Suprapubic skin (tissue), 4 donors: ENCODE measurements at regions not wholly inside any gene's neighbourhood (a gene's known extent, or its start where the extent isn't known, plus 50 kb on each side); places are given as distances from the start of the nearest gene placed in this dataset.

ENCODE experiments used
- DNase-seq, 2 donors: peaks; one replicate each; pipeline ENCODE4 v3.0.0-alpha.2; 2019; ENCODE audit warnings: low spot score in 2 of 2
- H3K27ac ChIP-seq: fragments of 200-600 bp; sonication (generic); one replicate; pipeline ENCODE4 v1.5.1; 2019
- H3K27me3 ChIP-seq: fragments of 200-600 bp; sonication (generic); one replicate; pipeline ENCODE4 v1.5.1; 2019
- H3K36me3 ChIP-seq: fragments of 200-600 bp; sonication (generic); one replicate; pipeline ENCODE4 v1.5.1; 2019
- H3K4me1 ChIP-seq: fragments of 200-600 bp; sonication (generic); one replicate; pipeline ENCODE4 v1.5.1; 2019
- H3K4me3 ChIP-seq: fragments of 200-600 bp; sonication (generic); one replicate; pipeline ENCODE4 v1.5.1; 2019; ENCODE audit warnings: mild to moderate bottlenecking
- H3K9me3 ChIP-seq: fragments of 200-600 bp; sonication (generic); one replicate; pipeline ENCODE4 v1.5.1; 2019
- EP300 ChIP-seq: sonication (generic); formaldehyde crosslinking; IDR thresholded peaks from one replicate; pipeline ENCODE4 v1.6.1; 2017; ENCODE audit warnings: antibody characterized with exemption
- POLR2A ChIP-seq, 2 donors: fragments of 450-650 bp; IDR thresholded peaks; one replicate each; pipeline ENCODE4 v1.6.1; 2017; ENCODE audit warnings: antibody characterized with exemption in 2 of 2, mild to moderate bottlenecking in 2 of 2, moderate library complexity in 2 of 2
- POLR2AphosphoS5 ChIP-seq, 3 donors: sonication (generic); formaldehyde crosslinking; IDR thresholded peaks; one replicate each; pipeline ENCODE4 v1.6.1; 2017; ENCODE audit warnings: antibody characterized with exemption in 3 of 3
- WGBS: methylation state at CpG from one replicate; pipeline ENCODE4 v1.1.5; 2018; 5-methylcytosine and 5-hydroxymethylcytosine counted together
- TF ChIP-seq, protein P1 (sequence below), 2 donors: fragments of 200-600 bp in 1 of 2; fragments of 450-650 bp in 1 of 2; sonication (generic) in 1 of 2; IDR thresholded peaks; one replicate each; pipeline ENCODE4 v1.5.1; 2016 to 2019; ENCODE audit warnings: antibody characterized with exemption in 2 of 2, mild to moderate bottlenecking in 1 of 2, moderate library complexity in 1 of 2

DNA sequence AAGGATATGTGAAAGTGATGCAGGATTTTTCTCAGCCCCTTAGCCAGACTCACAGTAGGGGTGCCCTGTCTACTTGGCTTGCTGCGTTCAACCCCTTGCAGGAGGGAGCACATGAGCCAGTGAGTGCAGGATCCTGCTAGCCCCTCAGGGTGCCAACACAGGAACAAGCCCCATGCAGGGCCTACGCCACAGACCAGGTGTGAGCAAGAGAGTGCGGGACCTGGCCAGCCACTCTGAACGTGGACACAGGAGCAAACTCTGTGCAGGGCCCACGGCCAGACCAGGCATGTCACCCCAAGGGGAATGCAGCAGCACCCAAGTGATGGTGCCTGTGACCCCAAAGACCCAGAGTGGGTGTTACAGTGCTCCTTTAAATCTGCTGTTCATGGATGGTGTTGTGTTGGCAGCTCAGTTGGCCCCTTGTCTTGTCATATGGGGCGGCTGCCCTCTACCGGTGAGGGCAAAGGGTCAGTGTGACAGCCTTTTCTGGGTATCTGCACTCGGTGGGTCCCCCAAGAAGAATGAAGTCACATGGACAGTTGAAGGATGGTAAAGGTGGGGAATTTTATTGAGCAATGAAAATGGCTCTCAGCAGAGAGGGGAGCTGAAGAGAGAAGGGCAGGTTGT lies 188.4 kb upstream of the MAOA start:
- 67% methylated on average over 7 of the region's 8 CpGs for WGBS
- no peak overlapping the region for H3K4me3 ChIP-seq
- H3K9me3 ChIP-seq = no peaks in the 10 kb centered on the region
- no peaks in the 10 kb centered on the region for H3K27me3 ChIP-seq
- no peak overlapping the region for H3K27ac ChIP-seq
- no peaks in the 10 kb centered on the region for H3K4me1 ChIP-seq
- H3K36me3 ChIP-seq = no peaks in the 10 kb centered on the region
- no peak for TF ChIP-seq POLR2AphosphoS5 (IDR thresholded peaks at IDR 0.05)
- no peak for TF ChIP-seq POLR2A (IDR thresholded peaks at IDR 0.05)
- TF ChIP-seq, protein P1, sequence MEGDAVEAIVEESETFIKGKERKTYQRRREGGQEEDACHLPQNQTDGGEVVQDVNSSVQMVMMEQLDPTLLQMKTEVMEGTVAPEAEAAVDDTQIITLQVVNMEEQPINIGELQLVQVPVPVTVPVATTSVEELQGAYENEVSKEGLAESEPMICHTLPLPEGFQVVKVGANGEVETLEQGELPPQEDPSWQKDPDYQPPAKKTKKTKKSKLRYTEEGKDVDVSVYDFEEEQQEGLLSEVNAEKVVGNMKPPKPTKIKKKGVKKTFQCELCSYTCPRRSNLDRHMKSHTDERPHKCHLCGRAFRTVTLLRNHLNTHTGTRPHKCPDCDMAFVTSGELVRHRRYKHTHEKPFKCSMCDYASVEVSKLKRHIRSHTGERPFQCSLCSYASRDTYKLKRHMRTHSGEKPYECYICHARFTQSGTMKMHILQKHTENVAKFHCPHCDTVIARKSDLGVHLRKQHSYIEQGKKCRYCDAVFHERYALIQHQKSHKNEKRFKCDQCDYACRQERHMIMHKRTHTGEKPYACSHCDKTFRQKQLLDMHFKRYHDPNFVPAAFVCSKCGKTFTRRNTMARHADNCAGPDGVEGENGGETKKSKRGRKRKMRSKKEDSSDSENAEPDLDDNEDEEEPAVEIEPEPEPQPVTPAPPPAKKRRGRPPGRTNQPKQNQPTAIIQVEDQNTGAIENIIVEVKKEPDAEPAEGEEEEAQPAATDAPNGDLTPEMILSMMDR (IDR thresholded peaks at IDR 0.05) = no peak
- TF ChIP-seq EP300 = no peak
- DNase-seq = no peak

DNA sequence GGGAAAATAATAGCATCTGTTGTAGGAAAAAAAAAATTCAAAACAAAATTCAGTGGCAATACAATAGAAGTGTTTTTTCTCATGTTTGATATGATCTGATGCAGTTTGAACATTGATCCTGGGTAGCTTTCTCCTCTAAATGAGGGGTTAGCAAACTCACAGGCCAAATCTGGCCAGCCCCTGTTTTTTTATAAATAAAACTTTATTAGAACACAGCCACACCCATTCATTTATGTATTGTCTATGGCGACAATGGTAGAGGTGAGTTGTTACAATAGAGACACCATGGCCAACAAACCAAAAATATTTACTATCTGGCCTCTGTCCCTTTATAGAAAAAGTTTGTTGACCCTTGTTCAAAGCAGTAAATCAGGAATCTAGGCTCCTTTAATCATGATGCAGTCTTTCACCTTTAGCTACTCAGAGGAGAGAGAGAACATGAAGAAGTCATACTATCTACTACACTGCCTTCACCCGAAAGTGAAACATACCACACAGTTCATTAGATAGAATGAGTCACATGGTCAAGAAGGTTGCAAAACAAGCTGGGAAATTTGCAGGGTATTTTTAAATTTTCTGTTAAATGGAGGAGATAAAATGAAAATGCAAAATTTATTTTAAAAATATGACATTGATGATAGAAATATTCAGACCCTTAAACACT lies 186.6 kb upstream of the MAOA start:
- 82% methylated on average over 2 of the region's 2 CpGs for WGBS
- no peaks in the 10 kb centered on the region for H3K27me3 ChIP-seq
- no peak overlapping the region for H3K27ac ChIP-seq
- no peaks in the 10 kb centered on the region for H3K9me3 ChIP-seq
- no peaks in the 10 kb centered on the region for H3K4me1 ChIP-seq
- no peak overlapping the region for H3K4me3 ChIP-seq
- H3K36me3 ChIP-seq = no peaks in the 10 kb centered on the region
- TF ChIP-seq, protein P1 (IDR thresholded peaks at IDR 0.05) = no peak
- TF ChIP-seq POLR2AphosphoS5 (IDR thresholded peaks at IDR 0.05) (no peak), POLR2A (IDR thresholded peaks at IDR 0.05) (no peak)
- no peak for DNase-seq

DNA sequence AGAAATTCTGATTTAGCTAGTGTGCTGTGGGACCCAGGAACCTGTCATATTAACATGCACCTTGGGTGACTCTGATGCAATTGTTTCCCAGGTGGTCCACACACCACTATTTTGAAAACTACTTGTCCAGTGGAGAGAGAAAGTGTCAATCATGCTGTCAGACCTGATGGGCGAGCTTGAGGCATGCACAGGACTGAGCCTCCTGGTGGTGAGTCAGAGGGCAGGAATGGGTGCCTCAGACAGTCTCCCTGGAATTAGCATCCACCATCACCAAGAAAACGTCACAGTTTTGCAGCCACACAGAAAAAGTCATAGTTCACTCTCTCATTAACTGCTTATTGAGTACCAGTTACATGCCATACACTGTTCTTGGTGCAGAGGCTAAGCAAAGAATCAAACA lies 181.8 kb upstream of the MAOA start:
- TF ChIP-seq POLR2A (IDR thresholded peaks at IDR 0.05) (no peak), EP300 (no peak), POLR2AphosphoS5 (IDR thresholded peaks at IDR 0.05) (no peak)
- TF ChIP-seq, protein P1 (IDR thresholded peaks at IDR 0.05) = no peak
- Histone ChIP-seq H3K4me1 (no peaks in the 10 kb centered on the region), H3K36me3 (no peaks in the 10 kb centered on the region), H3K27ac (no peak overlapping the region), H3K27me3 (no peaks in the 10 kb centered on the region), H3K9me3 (no peaks in the 10 kb centered on the region), H3K4me3 (no peak overlapping the region)
- DNase-seq = no peak
- 30% methylated on average over 2 of the region's 2 CpGs for WGBS

DNA sequence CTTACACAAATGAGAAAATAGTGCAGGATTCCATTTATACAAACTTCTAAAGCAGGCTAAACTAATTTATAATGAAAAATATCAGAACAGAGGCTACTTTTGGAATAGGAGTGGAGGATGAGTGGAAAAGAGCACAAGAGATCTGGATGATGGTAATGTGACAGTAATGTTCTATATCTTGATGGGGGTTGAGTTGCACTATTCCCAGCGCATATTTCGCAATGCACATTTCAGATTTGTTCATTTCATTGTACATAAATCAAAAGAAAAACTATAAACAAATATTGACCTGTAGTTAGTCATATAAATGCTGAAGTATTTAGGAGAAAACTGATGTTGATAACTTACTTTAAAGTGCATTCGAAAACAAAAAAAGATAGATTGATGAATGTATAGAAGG lies 177.0 kb upstream of the MAOA start:
- WGBS = 90% methylated on average over 3 of the region's 3 CpGs
- no peaks in the 10 kb centered on the region for H3K4me1 ChIP-seq
- TF ChIP-seq EP300 = no peak
- no peak for TF ChIP-seq POLR2AphosphoS5 (IDR thresholded peaks at IDR 0.05)
- TF ChIP-seq POLR2A (IDR thresholded peaks at IDR 0.05) = no peak
- TF ChIP-seq, protein P1 (IDR thresholded peaks at IDR 0.05) = no peak
- H3K4me3 ChIP-seq = no peak overlapping the region
- H3K36me3 ChIP-seq = no peaks in the 10 kb centered on the region
- no peak overlapping the region for H3K27ac ChIP-seq
- no peaks in the 10 kb centered on the region for H3K9me3 ChIP-seq
- DNase-seq = no peak
- H3K27me3 ChIP-seq = no peaks in the 10 kb centered on the region

DNA sequence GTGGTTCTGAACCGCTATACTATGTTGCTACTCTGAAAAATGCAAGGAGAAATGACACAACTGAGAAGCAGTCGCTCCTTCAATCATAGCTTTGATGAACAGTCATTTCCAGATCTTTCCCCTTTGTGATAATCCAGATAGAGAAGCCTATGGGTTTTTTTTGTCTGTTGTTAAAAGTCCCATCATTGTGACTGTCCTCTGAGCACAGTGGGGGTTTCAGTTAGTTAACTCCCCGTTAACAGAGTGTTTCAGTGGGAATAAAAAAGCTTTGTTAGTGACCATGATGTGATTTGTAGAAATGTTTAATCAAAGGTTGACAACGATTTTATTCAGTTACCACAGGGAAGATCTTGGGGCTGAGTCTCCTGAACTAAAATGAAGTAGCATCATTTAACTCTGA lies 176.2 kb upstream of the MAOA start:
- no peaks in the 10 kb centered on the region for H3K9me3 ChIP-seq
- no peaks in the 10 kb centered on the region for H3K36me3 ChIP-seq
- H3K27ac ChIP-seq = no peak overlapping the region
- WGBS = 61% methylated on average over 4 of the region's 4 CpGs
- no peak overlapping the region for H3K4me3 ChIP-seq
- DNase-seq = no peak
- H3K27me3 ChIP-seq = no peaks in the 10 kb centered on the region
- H3K4me1 ChIP-seq = no peaks in the 10 kb centered on the region
- TF ChIP-seq EP300 = no peak
- no peak for TF ChIP-seq POLR2AphosphoS5 (IDR thresholded peaks at IDR 0.05)
- no peak for TF ChIP-seq POLR2A (IDR thresholded peaks at IDR 0.05)
